ENCODE measurements at regions not wholly inside any gene's neighbourhood (a gene's known extent, or its start where the extent isn't known, plus 50 kb on each side); places are given as distances from the start of the nearest gene placed in this dataset.

- H2BK120ac ChIP-seq (ENCODE audit: low read depth, low read length, poor library complexity, severe bottlenecking): no peak overlapping the region
- no peak overlapping the region for H3K9ac ChIP-seq (ENCODE audit: extremely low read depth, insufficient read length, low read length)
- no peak overlapping the region for H4K5ac ChIP-seq (ENCODE audit: insufficient read length, low read depth, low read length)
- H3K36me3 Mint-ChIP-seq (ENCODE audit: insufficient read depth in 1 of 3, low read depth in 3 of 3): no peaks in the 10 kb centered on the region
- no peak overlapping the region for H3K4me2 ChIP-seq (ENCODE audit: insufficient read depth, insufficient read length, low read length)
- no peaks in the 10 kb centered on the region for H3K4me1 Mint-ChIP-seq
- no peak overlapping the region for H2BK5ac ChIP-seq (ENCODE audit: insufficient read length, low read length)
- DNase-seq: no peak
- H4K20me1 ChIP-seq (ENCODE audit: control insufficient read depth, insufficient read depth, insufficient read length): no peaks in the 10 kb centered on the region
- H4K91ac ChIP-seq (ENCODE audit: insufficient read length, low read depth, low read length): no peak overlapping the region
- no peaks in the 10 kb centered on the region for H3K27me3 Mint-ChIP-seq (ENCODE audit: low read depth)
- no peak overlapping the region for H3K18ac ChIP-seq (ENCODE audit: insufficient read length, low read depth, low read length)
- no peak overlapping the region for H2BK20ac ChIP-seq (ENCODE audit: low read depth, low read length, poor library complexity, severe bottlenecking)
- TF ChIP-seq, protein P1, sequence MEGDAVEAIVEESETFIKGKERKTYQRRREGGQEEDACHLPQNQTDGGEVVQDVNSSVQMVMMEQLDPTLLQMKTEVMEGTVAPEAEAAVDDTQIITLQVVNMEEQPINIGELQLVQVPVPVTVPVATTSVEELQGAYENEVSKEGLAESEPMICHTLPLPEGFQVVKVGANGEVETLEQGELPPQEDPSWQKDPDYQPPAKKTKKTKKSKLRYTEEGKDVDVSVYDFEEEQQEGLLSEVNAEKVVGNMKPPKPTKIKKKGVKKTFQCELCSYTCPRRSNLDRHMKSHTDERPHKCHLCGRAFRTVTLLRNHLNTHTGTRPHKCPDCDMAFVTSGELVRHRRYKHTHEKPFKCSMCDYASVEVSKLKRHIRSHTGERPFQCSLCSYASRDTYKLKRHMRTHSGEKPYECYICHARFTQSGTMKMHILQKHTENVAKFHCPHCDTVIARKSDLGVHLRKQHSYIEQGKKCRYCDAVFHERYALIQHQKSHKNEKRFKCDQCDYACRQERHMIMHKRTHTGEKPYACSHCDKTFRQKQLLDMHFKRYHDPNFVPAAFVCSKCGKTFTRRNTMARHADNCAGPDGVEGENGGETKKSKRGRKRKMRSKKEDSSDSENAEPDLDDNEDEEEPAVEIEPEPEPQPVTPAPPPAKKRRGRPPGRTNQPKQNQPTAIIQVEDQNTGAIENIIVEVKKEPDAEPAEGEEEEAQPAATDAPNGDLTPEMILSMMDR (conservative IDR thresholded peaks at IDR 0.05): no peak
- no peak overlapping the region for H2AFZ ChIP-seq (ENCODE audit: low read length)
- no peak overlapping the region for H3K56ac ChIP-seq (ENCODE audit: insufficient read length, low read depth, low read length)
- no peak overlapping the region for H3T11ph ChIP-seq (ENCODE audit: low read length)
- H2AK5ac ChIP-seq (ENCODE audit: insufficient read length, low read length): no peak overlapping the region
- no peak overlapping the region for H2BK15ac ChIP-seq (ENCODE audit: low read depth, low read length)
- H3K4me1 ChIP-seq (ENCODE audit: insufficient read depth, low read length): no peaks in the 10 kb centered on the region
- no peak overlapping the region for H3K23ac ChIP-seq (ENCODE audit: insufficient read length, low read depth, low read length)
- no peaks in the 10 kb centered on the region for H3K9me3 Mint-ChIP-seq
- H3K27ac Mint-ChIP-seq: no peak overlapping the region
- no peak overlapping the region for H2BK12ac ChIP-seq (ENCODE audit: insufficient read length, low read depth, low read length)
- no peaks in the 10 kb centered on the region for H3K79me1 ChIP-seq (ENCODE audit: insufficient read depth, low read depth, low read length, poor library complexity, severe bottlenecking)
- H3K4me3 Mint-ChIP-seq: no peak overlapping the region
- no peak overlapping the region for H3K14ac ChIP-seq (ENCODE audit: insufficient read depth, low read length)
- no peak overlapping the region for H3K4ac ChIP-seq (ENCODE audit: low read depth, low read length)
- no peaks in the 10 kb centered on the region for H3K79me2 ChIP-seq (ENCODE audit: insufficient read depth, low read length)
- no peaks in the 10 kb centered on the region for H3K23me2 ChIP-seq (ENCODE audit: insufficient read length, low read depth, low read length, poor library complexity, severe bottlenecking)
- H3K27ac ChIP-seq (ENCODE audit: insufficient read length, low read depth, low read length): no peak overlapping the region
- no peaks in the 10 kb centered on the region for H3K27me3 ChIP-seq (ENCODE audit: insufficient read depth, low read length)
- no peak overlapping the region for H4K8ac ChIP-seq (replicated peaks; ENCODE audit: insufficient read length, low read depth, low read length)
- H3K9me3 ChIP-seq (ENCODE audit: control insufficient read depth, low read depth, low read length): no peaks in the 10 kb centered on the region
Measured at GRCh38 chr3:22012471-22012870, 261.5 kb upstream of the ZNF385D start.
